ENCODE measurements at regions not wholly inside any gene's neighbourhood (a gene's known extent, or its start where the extent isn't known, plus 50 kb on each side); places are given as distances from the start of the nearest gene placed in this dataset.

- Histone ChIP-seq H3K36me3 (no peaks in the 10 kb centered on the region), H3K9me3 (no peaks in the 10 kb centered on the region), H3K4me1 (no peaks in the 10 kb centered on the region), H3K27ac (no peak overlapping the region), H3K4me3 (no peak overlapping the region), H3K27me3 (no peaks in the 10 kb centered on the region)
- no peak for DNase-seq
- TF ChIP-seq CTCF (IDR thresholded peaks at IDR 0.05) (no peak), POLR2A (IDR thresholded peaks at IDR 0.05) (no peak)
- intact Hi-C loops (cut with DNase I; ENCODE audit: low total_unique reads), result no loop called here
These were observed 157.2 kb upstream of the CD180 start for GRCh38 chr5:67353500-67354450.

GRCh38 chr5:67350618-67351201 lies 154.1 kb upstream of the CD180 start:
- no peaks in the 10 kb centered on the region for H3K36me3 ChIP-seq
- no peak for DNase-seq
- no peak for TF ChIP-seq CTCF (IDR thresholded peaks at IDR 0.05)
- no peak for TF ChIP-seq POLR2A (IDR thresholded peaks at IDR 0.05)
- intact Hi-C loops (cut with DNase I; ENCODE audit: low total_unique reads), result no loop called here
- H3K27me3 ChIP-seq, result no peaks in the 10 kb centered on the region
- no peaks in the 10 kb centered on the region for H3K9me3 ChIP-seq
- H3K4me1 ChIP-seq, result no peaks in the 10 kb centered on the region
- no peak overlapping the region for H3K27ac ChIP-seq
- H3K4me3 ChIP-seq, result no peak overlapping the region

- Histone ChIP-seq H3K36me3 (no peaks in the 10 kb centered on the region), H3K27ac (no peak overlapping the region), H3K4me1 (no peaks in the 10 kb centered on the region), H3K9me3 (no peaks in the 10 kb centered on the region), H3K4me3 (no peak overlapping the region), H3K27me3 (no peaks in the 10 kb centered on the region)
- intact Hi-C loops (cut with DNase I; ENCODE audit: low total_unique reads), result no loop called here
- TF ChIP-seq POLR2A (IDR thresholded peaks at IDR 0.05) (no peak), CTCF (IDR thresholded peaks at IDR 0.05) (no peak)
- DNase-seq, result no peak
These were observed 153.6 kb upstream of the CD180 start for GRCh38 chr5:67350185-67350584.

DNA sequence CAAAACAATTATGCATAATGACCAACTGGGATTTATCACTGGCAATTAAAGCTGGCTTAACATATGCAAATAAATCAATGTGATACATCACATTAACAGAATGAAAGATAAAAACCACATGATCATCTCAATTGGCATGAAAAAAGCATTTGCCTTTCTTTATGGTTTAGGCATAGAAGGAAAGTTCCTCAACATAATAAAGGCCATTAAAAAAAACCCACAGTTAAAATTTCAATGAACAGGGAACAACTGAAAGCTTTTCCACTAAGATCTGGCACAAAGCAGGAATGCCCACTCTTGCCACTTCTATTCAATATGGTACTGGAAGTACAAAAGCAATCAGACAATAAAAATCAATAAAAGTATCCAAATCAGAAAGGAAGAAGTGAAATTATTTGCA lies 151.2 kb upstream of the CD180 start:
- no peak overlapping the region for H3K27ac ChIP-seq
- no peaks in the 10 kb centered on the region for H3K4me1 ChIP-seq

More for the DNA sequence above, 151.2 kb upstream of the CD180 start:
- no peak overlapping the region for H3K4me3 ChIP-seq
- no peak for DNase-seq
- no peaks in the 10 kb centered on the region for H3K9me3 ChIP-seq
- no peak for TF ChIP-seq POLR2A (IDR thresholded peaks at IDR 0.05)
- TF ChIP-seq CTCF (IDR thresholded peaks at IDR 0.05), result no peak
- intact Hi-C loops (cut with DNase I; ENCODE audit: low total_unique reads), result no loop called here
- H3K27me3 ChIP-seq, result no peaks in the 10 kb centered on the region
- no peaks in the 10 kb centered on the region for H3K36me3 ChIP-seq

Data from uterus (tissue), 3 donors.